GM12873 (cell line): ENCODE measurements at regions not wholly inside any gene's neighbourhood (a gene's known extent, or its start where the extent isn't known, plus 50 kb on each side); places are given as distances from the start of the nearest gene placed in this dataset.

Experiments
- CTCF ChIP-seq: IDR thresholded peaks from 2 replicates; pipeline ENCODE4 v1.5.1; 2012; ENCODE audit warnings: low read depth, mild to moderate bottlenecking, moderate library complexity, low read length, control low read depth; ENCODE audit not compliant: insufficient read depth; ENCODE audit errors: missing control alignments

- no peak for TF ChIP-seq CTCF
Measured at GRCh38 chr7:26439521-26440232, 148.0 kb downstream of the SNX10 start.

- no peak for TF ChIP-seq CTCF
Measured at GRCh38 chr7:26440233-26441001, 148.8 kb downstream of the SNX10 start.

DNA sequence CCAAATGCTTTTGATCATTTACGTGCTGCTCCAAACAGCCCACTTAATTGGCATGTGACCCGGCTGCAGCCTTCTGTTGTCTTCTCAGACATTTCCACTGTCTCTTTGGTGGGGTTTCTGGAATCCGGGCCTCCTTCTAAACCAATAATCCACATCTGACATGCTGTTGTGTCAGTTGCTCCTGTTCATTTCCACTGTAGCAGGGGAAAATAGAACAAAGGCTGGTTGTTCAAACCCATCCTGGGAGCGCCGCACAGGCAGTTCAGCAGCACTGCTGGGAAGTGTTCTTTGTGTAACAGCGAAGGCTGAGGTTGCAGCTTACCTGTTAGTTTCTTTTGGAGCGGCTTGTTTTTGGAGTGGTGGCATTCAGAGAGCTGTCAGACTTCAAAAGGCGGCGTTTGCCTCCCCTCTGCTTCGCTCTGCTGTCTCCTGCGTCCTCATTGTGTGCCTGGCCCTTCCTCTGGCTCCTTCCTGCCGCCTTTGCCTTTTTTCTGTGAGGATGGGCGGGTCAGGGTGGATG is 149.4 kb downstream of the SNX10 start:
- no peak for TF ChIP-seq CTCF

- no peak for TF ChIP-seq CTCF
Measured at GRCh38 chr7:26441611-26442277, 150.1 kb downstream of the SNX10 start.

DNA sequence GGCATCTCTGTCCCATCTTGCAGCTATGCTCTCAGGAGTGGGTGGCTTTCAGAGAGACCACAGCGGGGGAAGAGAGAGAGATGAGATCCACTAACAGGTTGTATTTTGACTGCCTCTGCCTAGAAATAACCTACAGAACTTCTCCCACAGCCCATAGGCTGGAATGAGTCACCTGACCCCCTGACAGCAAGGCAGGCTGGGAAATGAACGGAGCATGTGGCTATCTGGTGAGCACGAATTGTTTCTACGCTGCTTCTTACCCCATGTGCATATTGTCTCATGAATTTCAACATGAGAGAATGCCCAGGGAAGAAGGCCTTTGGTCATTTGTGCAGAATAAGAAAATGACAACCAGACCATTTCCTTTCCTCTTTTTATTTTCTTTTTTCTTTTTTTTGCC is 151.3 kb downstream of the SNX10 start:
- no peak for TF ChIP-seq CTCF

GRCh38 chr7:26443751-26444150 is 152.1 kb downstream of the SNX10 start:
- TF ChIP-seq CTCF: no peak

GRCh38 chr7:26444555-26444954 is 152.9 kb downstream of the SNX10 start:
- no peak for TF ChIP-seq CTCF
